Tibial artery (tissue), 4 donors: ENCODE measurements at regions not wholly inside any gene's neighbourhood (a gene's known extent, or its start where the extent isn't known, plus 50 kb on each side); places are given as distances from the start of the nearest gene placed in this dataset.

Source experiments
- DNase-seq, 2 donors: peaks; one replicate each; pipeline ENCODE4 v3.0.0-alpha.2; 2019
- H3K27ac ChIP-seq, 2 donors: fragments of 200-600 bp; sonication (generic) in 1 of 2; 1 replicate in 1 of 2; 2 replicates in 1 of 2; pipeline ENCODE4 v1.5.1; 2018 to 2019; ENCODE audit warnings: mild to moderate bottlenecking in 1 of 2
- H3K27me3 ChIP-seq, 2 donors: fragments of 200-600 bp; sonication (generic) in 1 of 2; one replicate each; pipeline versions ENCODE4 v1.5.1 to v1.6.0; 2016 to 2019
- H3K36me3 ChIP-seq, 3 donors: fragments of 200-600 bp; sonication (generic) in 2 of 3; one replicate each; pipeline ENCODE4 v1.5.1; 2016 to 2019; ENCODE audit warnings: mild to moderate bottlenecking in 2 of 3
- H3K4me1 ChIP-seq, 4 donors: fragments of 200-600 bp; sonication (generic) in 2 of 4; 1 replicate in 3 of 4; 2 replicates in 1 of 4; pipeline ENCODE4 v1.5.1; 2016 to 2019
- H3K4me3 ChIP-seq, 2 donors: fragments of 200-600 bp; sonication (generic) in 1 of 2; 1 replicate in 1 of 2; 2 replicates in 1 of 2; pipeline ENCODE4 v1.5.1; 2018 to 2019; ENCODE audit warnings: mild to moderate bottlenecking in 2 of 2
- H3K9me3 ChIP-seq, 3 donors: fragments of 200-600 bp; sonication (generic) in 1 of 3; one replicate each; pipeline ENCODE4 v1.5.1; 2016 to 2019
- CTCF ChIP-seq, 2 experiments: fragments of 200-600 bp in 1 of 2; fragments of 450-650 bp in 1 of 2; IDR thresholded peaks; one replicate each; pipeline ENCODE4 v1.5.1; 2017 to 2019; ENCODE audit warnings: antibody characterized with exemption in 2 of 2, mild to moderate bottlenecking in 1 of 2, moderate library complexity in 1 of 2
- intact Hi-C: fragments of 100-400 bp; cut with DNase I; formaldehyde crosslinking; loops from one replicate; pipeline ENCODE4 v1.15.0; 2023; ENCODE audit warnings: low total_unique reads

GRCh38 chr6:78598966-78599365 lies 268.4 kb upstream of the IRAK1BP1 start:
- DNase-seq = no peak
- TF ChIP-seq CTCF (IDR thresholded peaks at IDR 0.05) = no peak
- intact Hi-C loops = no loop called here
- no peaks in the 10 kb centered on the region for H3K36me3 ChIP-seq
- H3K4me1 ChIP-seq = peaks cover 0 to 14% (median 0%) of the 10 kb centered on the region in 4 donors
- no peak overlapping the region for H3K4me3 ChIP-seq
- no peaks in the 10 kb centered on the region for H3K9me3 ChIP-seq
- no peak overlapping the region for H3K27ac ChIP-seq
- no peaks in the 10 kb centered on the region for H3K27me3 ChIP-seq

DNA sequence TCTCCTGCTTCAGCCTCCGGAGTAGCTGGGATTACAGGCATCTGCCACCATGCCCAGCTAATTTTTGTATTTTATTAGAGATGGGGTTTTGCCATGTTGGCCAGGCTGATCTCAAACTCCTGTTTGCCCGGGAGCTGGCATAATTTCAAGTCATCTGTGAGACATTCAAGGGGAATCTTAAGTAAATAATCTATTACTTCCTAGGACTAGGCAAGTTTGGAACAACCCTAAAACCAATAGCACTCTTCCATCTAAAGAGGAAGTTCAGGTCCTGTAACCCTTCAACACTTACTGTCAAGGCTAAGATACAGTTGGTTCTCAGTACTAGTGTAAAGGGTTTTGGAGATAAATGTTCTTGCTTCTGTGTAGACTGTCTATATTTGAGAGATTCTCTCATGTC lies 267.8 kb upstream of the IRAK1BP1 start:
- Histone ChIP-seq H3K27me3 (no peaks in the 10 kb centered on the region), H3K9me3 (no peaks in the 10 kb centered on the region), H3K4me1 (peaks cover 0 to 14% (median 0%) of the 10 kb centered on the region in 4 donors), H3K36me3 (no peaks in the 10 kb centered on the region), H3K27ac (no peak overlapping the region), H3K4me3 (no peak overlapping the region)
- intact Hi-C loops = no loop called here
- no peak for DNase-seq
- TF ChIP-seq CTCF (IDR thresholded peaks at IDR 0.05) = no peak

- Histone ChIP-seq H3K4me1 (peaks cover 0 to 23% (median 4%) of the 10 kb centered on the region in 4 donors), H3K36me3 (no peaks in the 10 kb centered on the region), H3K27ac (no peak overlapping the region), H3K4me3 (no peak overlapping the region), H3K9me3 (no peaks in the 10 kb centered on the region), H3K27me3 (no peaks in the 10 kb centered on the region)
- no peak for TF ChIP-seq CTCF (IDR thresholded peaks at IDR 0.05)
- no peak for DNase-seq
- intact Hi-C loops = no loop called here
Measured at GRCh38 chr6:78605909-78606446, 261.4 kb upstream of the IRAK1BP1 start.

- no peaks in the 10 kb centered on the region for H3K9me3 ChIP-seq
- DNase-seq = no peak
- H3K27ac ChIP-seq = no peak overlapping the region
- H3K4me1 ChIP-seq = peaks cover 0 to 23% (median 4%) of the 10 kb centered on the region in 4 donors
- H3K27me3 ChIP-seq = no peaks in the 10 kb centered on the region
- intact Hi-C loops = no loop called here
- TF ChIP-seq CTCF (IDR thresholded peaks at IDR 0.05) = no peak
- H3K4me3 ChIP-seq = no peak overlapping the region
- H3K36me3 ChIP-seq = no peaks in the 10 kb centered on the region
Measured at GRCh38 chr6:78607189-78607588, 260.2 kb upstream of the IRAK1BP1 start.

GRCh38 chr6:78611102-78611620 lies 256.2 kb upstream of the IRAK1BP1 start:
- no peak for DNase-seq
- TF ChIP-seq CTCF (IDR thresholded peaks at IDR 0.05) = no peak
- Histone ChIP-seq H3K4me1 (peaks cover 0 to 25% (median 7%) of the 10 kb centered on the region in 4 donors), H3K27ac (no peak overlapping the region), H3K9me3 (no peaks in the 10 kb centered on the region), H3K36me3 (no peaks in the 10 kb centered on the region), H3K27me3 (no peaks in the 10 kb centered on the region), H3K4me3 (no peak overlapping the region)
- intact Hi-C loops = no loop called here
